HepG2 (cell line): ENCODE measurements at regions not wholly inside any gene's neighbourhood (a gene's known extent, or its start where the extent isn't known, plus 50 kb on each side); places are given as distances from the start of the nearest gene placed in this dataset.

ENCODE experiments used
- ATAC-seq: fragments of 200-7000 bp; cut with Tn5 transposase; 3 replicates; pipeline ENCODE4 v1.9.1; 2020; ENCODE audit warnings: mild to moderate bottlenecking, moderate library complexity
- BruUV-seq: library from RNA; stranded (reverse); fragments of 400-500 nt; replicated peaks from 2 replicates; lab custom pipeline; 2021; lab: Mats Ljungman, UMichigan
- CTCF ChIA-PET: fragments of 300-600 bp; formaldehyde crosslinking; extraction: SDS; loops from one replicate; lab custom pipeline; 2021; ENCODE audit warnings: low total read pairs, inconsistent platforms, low intra/inter-chr PET ratio; lab: Yijun Ruan, JAX
- POLR2A ChIA-PET: fragments of 350-600 bp; sonication (Branson Sonifier 250); formaldehyde crosslinking; loops from one replicate; lab custom pipeline; 2020; ENCODE audit warnings: antibody characterized with exemption, inconsistent platforms; lab: Yijun Ruan, JAX
- DNase-seq: peaks from one replicate; pipeline ENCODE4 v3.0.0-alpha.2; 2015; ENCODE audit warnings: low spot score
- FAIRE-seq: peaks from 3 replicates; lab custom pipeline; 2011; peaks lifted over from hg19 to GRCh38; lab: Jason Lieb, UNC
- H2AFZ ChIP-seq: one replicate; pipeline ENCODE4 v1.6.1; 2011; ENCODE audit warnings: low read length, inconsistent platforms
- H3K27ac ChIP-seq: fragments of 300-600 bp; 3 replicates; pipeline ENCODE4 v1.8.0; 2011; ENCODE audit warnings: mixed run types, mild to moderate bottlenecking, mixed read lengths, low read length, inconsistent platforms; ENCODE audit not compliant: insufficient read depth; ENCODE audit errors: extremely low read length
- H3K27me3 ChIP-seq, 2 experiments: fragments of 200-600 bp in 1 of 2; 2 replicates in 1 of 2; 3 replicates in 1 of 2; pipeline versions ENCODE4 v1.6.0 to v1.8.0; 2011; ENCODE audit warnings: low read length in 2 of 2, mild to moderate bottlenecking in 2 of 2, moderate library complexity in 2 of 2, inconsistent platforms in 1 of 2; ENCODE audit not compliant: insufficient read depth in 2 of 2, control insufficient read depth in 1 of 2
- H3K36me3 ChIP-seq, 2 experiments: fragments of 200-600 bp in 1 of 2; replicated peaks in 1 of 2; 2 replicates in 1 of 2; 3 replicates in 1 of 2; pipeline versions ENCODE4 v1.5.1 to v1.8.0; 2011; ENCODE audit warnings: low read length in 2 of 2, inconsistent platforms in 1 of 2; ENCODE audit not compliant: insufficient read depth in 2 of 2, control insufficient read depth in 1 of 2
- H3K4me1 ChIP-seq: 2 replicates; pipeline ENCODE4 v1.5.1; 2012; ENCODE audit warnings: low read length, inconsistent platforms; ENCODE audit not compliant: insufficient read depth
- H3K4me2 ChIP-seq: 2 replicates; pipeline ENCODE4 v1.6.0; 2011; ENCODE audit warnings: low read depth, low read length, inconsistent platforms
- H3K4me3 ChIP-seq, 3 experiments: fragments of 200-600 bp in 1 of 3; sonication (generic), shearing (Covaris generic) in 1 of 3; replicated peaks in 1 of 3; 2 replicates each; pipeline ENCODE4 v1.5.1; 2011 to 2016; ENCODE audit warnings: low read length in 3 of 3, inconsistent platforms in 2 of 3, low read depth in 2 of 3, mild to moderate bottlenecking in 2 of 3, control low read depth in 1 of 3, mixed read lengths in 1 of 3; ENCODE audit not compliant: insufficient read depth in 1 of 3
- H3K79me2 ChIP-seq: one replicate; pipeline ENCODE4 v1.6.1; 2011; ENCODE audit warnings: low read length, inconsistent platforms; ENCODE audit not compliant: insufficient read depth
- H3K9ac ChIP-seq: 2 replicates; pipeline ENCODE4 v1.6.0; 2011; ENCODE audit warnings: mild to moderate bottlenecking, low read depth, low read length, inconsistent platforms; ENCODE audit not compliant: insufficient read depth
- H3K9me3 ChIP-seq: 2 replicates; pipeline ENCODE4 v1.5.1; 2012; ENCODE audit warnings: mild to moderate bottlenecking, low read length
- H4K20me1 ChIP-seq: 2 replicates; pipeline ENCODE4 v1.6.0; 2011; ENCODE audit warnings: inconsistent platforms, mild to moderate bottlenecking, low read length, moderate library complexity; ENCODE audit not compliant: insufficient read depth
- ARNTL ChIP-seq: sonication (generic); formaldehyde crosslinking; IDR thresholded peaks from 2 replicates; pipeline ENCODE4 v1.4.0; 2020; ENCODE audit warnings: mild to moderate bottlenecking, missing genetic modification reagents
- ATF7-NPFF ChIP-seq: sonication (generic); formaldehyde crosslinking; IDR thresholded peaks from 2 replicates; pipeline ENCODE4 v1.8.1; 2023; ENCODE audit warnings: mild to moderate bottlenecking, low read depth, missing genetic modification reagents, moderate library complexity
- ELF3 ChIP-seq: IDR thresholded peaks from 2 replicates; pipeline ENCODE4 v1.6.1; 2016; ENCODE audit warnings: missing genetic modification reagents, missing compliant biosample characterization
- IRX3 ChIP-seq: sonication (generic); formaldehyde crosslinking; IDR thresholded peaks from 2 replicates; pipeline ENCODE4 v1.8.1; 2023; ENCODE audit warnings: mild to moderate bottlenecking, low read depth, missing genetic modification reagents, borderline replicate concordance
- NFAT5 ChIP-seq: sonication (generic); formaldehyde crosslinking; IDR thresholded peaks from 2 replicates; pipeline ENCODE4 v1.4.0; 2020; ENCODE audit warnings: missing genetic modification reagents
- NR2F1 ChIP-seq, 2 experiments: fragments of 450-650 bp in 1 of 2; formaldehyde crosslinking in 1 of 2; IDR thresholded peaks; 2 replicates each; pipeline versions ENCODE4 v1.5.0 to v1.6.1; 2016 to 2020; ENCODE audit warnings: mild to moderate bottlenecking in 1 of 2, missing compliant biosample characterization in 1 of 2, missing genetic modification reagents in 1 of 2, moderate library complexity in 1 of 2
- TMF1 ChIP-seq: sonication (generic); formaldehyde crosslinking; IDR thresholded peaks from 2 replicates; pipeline ENCODE4 v1.8.1; 2022; ENCODE audit warnings: low read depth, missing genetic modification reagents
- U2AF2 ChIP-seq: fragments of 200-400 bp; formaldehyde crosslinking; IDR thresholded peaks from 2 replicates; pipeline ENCODE4 v1.6.1; 2017; ENCODE audit warnings: low read depth, mild to moderate bottlenecking, low read length
- ZFYVE20 ChIP-seq: sonication (generic); formaldehyde crosslinking; IDR thresholded peaks from 2 replicates; pipeline ENCODE4 v1.8.0; 2023; ENCODE audit warnings: low read depth, mild to moderate bottlenecking, moderate library complexity, missing genetic modification reagents, borderline replicate concordance
- ZNF18 ChIP-seq: sonication (generic); formaldehyde crosslinking; IDR thresholded peaks from 2 replicates; pipeline ENCODE4 v1.8.0; 2022; ENCODE audit warnings: mild to moderate bottlenecking, missing genetic modification reagents; ENCODE audit not compliant: insufficient replicate concordance
- ZNF747 ChIP-seq: sonication (generic); formaldehyde crosslinking; IDR thresholded peaks from 2 replicates; pipeline ENCODE4 v1.8.1; 2023; ENCODE audit warnings: missing genetic modification reagents, mild to moderate bottlenecking, borderline replicate concordance
- ZNF776 ChIP-seq: sonication (generic); formaldehyde crosslinking; IDR thresholded peaks from 2 replicates; pipeline ENCODE4 v1.4.0; 2020; ENCODE audit warnings: mild to moderate bottlenecking, missing genetic modification reagents
- WGBS: methylation state at CpG from one replicate; pipeline ENCODE4 v1.1.6; 2017; ENCODE audit warnings: low lambda C conversion rate; 5-methylcytosine and 5-hydroxymethylcytosine counted together
- in situ Hi-C: cut with HindIII; loops from 2 replicates; pipeline ENCODE4 v1.10.0; 2017; ENCODE audit warnings: low pct_unique_long_range_greater_than_20kb; ENCODE audit not compliant: extremely low pct_ligation_motif_present
- intact Hi-C: fragments of 100-400 bp; cut with micrococcal nuclease; formaldehyde crosslinking; loops from one replicate; pipeline ENCODE4 v1.10.0; 2022; ENCODE audit not compliant: unreplicated experiment
- TF ChIP-seq, protein P1 (sequence below): IDR thresholded peaks from 2 replicates; pipeline ENCODE4 v1.6.1; 2012; ENCODE audit warnings: inconsistent platforms

DNA sequence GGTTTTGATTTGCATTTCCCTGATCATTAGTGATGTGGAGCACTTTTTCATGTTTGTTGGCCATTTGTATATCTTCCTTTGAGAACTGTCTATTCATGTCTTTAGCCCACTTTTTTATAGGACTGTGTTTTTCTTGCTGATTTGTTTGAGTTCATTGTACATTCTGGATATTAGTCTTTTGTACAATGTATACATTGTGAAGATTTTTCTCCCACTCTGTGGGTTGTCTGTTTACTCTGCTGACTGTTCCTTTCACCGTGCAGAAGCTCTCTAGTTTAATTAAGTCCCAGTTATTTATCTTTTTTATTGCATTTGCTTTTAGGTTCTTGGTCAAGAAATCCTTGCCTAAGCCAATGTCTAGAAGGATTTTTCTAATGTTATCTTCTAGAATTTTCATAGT is 91.1 kb upstream of the ATP11B start:
- H3K4me2 ChIP-seq: no peak overlapping the region
- POLR2A ChIA-PET: no interaction called here
- H4K20me1 ChIP-seq: no peaks in the 10 kb centered on the region
- no peak for TF ChIP-seq ZFYVE20
- TF ChIP-seq ZNF747 (CRISPR knock-in tag): no peak
- no peak for TF ChIP-seq U2AF2
- TF ChIP-seq, protein P1, sequence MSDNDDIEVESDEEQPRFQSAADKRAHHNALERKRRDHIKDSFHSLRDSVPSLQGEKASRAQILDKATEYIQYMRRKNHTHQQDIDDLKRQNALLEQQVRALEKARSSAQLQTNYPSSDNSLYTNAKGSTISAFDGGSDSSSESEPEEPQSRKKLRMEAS: no peak
- no peak for TF ChIP-seq ARNTL (CRISPR knock-in tag)
- TF ChIP-seq ELF3 (CRISPR knock-in tag): no peak
- no peak for TF ChIP-seq ZNF776 (CRISPR knock-in tag)
- TF ChIP-seq ATF7-NPFF (CRISPR knock-in tag): no peak
- in situ Hi-C loops: no loop called here
- WGBS: 0% methylated on average over 1 of the region's 1 CpG
- H2AFZ ChIP-seq: no peak overlapping the region
- no TSS peak for BruUV-seq
- no peaks in the 10 kb centered on the region for H3K36me3 ChIP-seq
- CTCF ChIA-PET: no interaction called here
- no peak overlapping the region for H3K27ac ChIP-seq
- H3K4me3 ChIP-seq: no peak overlapping the region
- no peaks in the 10 kb centered on the region for H3K79me2 ChIP-seq
- H3K9me3 ChIP-seq: no peaks in the 10 kb centered on the region
- no peaks in the 10 kb centered on the region; a peak in 1 of 5 replicates for H3K27me3 ChIP-seq
- no peak for FAIRE-seq
- DNase-seq: no peak
- intact Hi-C loops: no loop called here
- H3K4me1 ChIP-seq: 0 out of 2 replicates have a peak, but pooled peaks cover 11% of the 10 kb centered on the region
- ATAC-seq: no peak
- no peak overlapping the region for H3K9ac ChIP-seq

GRCh38 chr3:182703233-182703632 is 90.1 kb upstream of the ATP11B start:
- H3K9me3 ChIP-seq: no peaks in the 10 kb centered on the region
- DNase-seq: no peak
- in situ Hi-C loops: no loop called here
- no peak for TF ChIP-seq NFAT5 (CRISPR knock-in tag)
- no peak for TF ChIP-seq NR2F1 (CRISPR knock-in tag; IDR thresholded peaks at IDR 0.05)
- TF ChIP-seq IRX3 (CRISPR knock-in tag): no peak
- no peak for TF ChIP-seq ZNF18 (CRISPR knock-in tag)
- TF ChIP-seq TMF1: no peak

More at GRCh38 chr3:182703233-182703632, 90.1 kb upstream of the ATP11B start:
- H4K20me1 ChIP-seq: no peaks in the 10 kb centered on the region
- CTCF ChIA-PET: no interaction called here
- H3K27me3 ChIP-seq: no peaks in the 10 kb centered on the region; a peak in 1 of 5 replicates
- no peak for ATAC-seq
- H2AFZ ChIP-seq: no peak overlapping the region
- H3K36me3 ChIP-seq: no peaks in the 10 kb centered on the region
- H3K27ac ChIP-seq: no peak overlapping the region
- H3K4me3 ChIP-seq: no peak overlapping the region
- H3K9ac ChIP-seq: no peak overlapping the region
- intact Hi-C loops: no loop called here
- no TSS peak for BruUV-seq
- H3K4me2 ChIP-seq: no peak overlapping the region
- H3K4me1 ChIP-seq: 0 out of 2 replicates have a peak, but pooled peaks cover 11% of the 10 kb centered on the region
- 38% methylated on average over 1 of the region's 2 CpGs for WGBS
- FAIRE-seq: no peak
- POLR2A ChIA-PET: no interaction called here
- no peaks in the 10 kb centered on the region for H3K79me2 ChIP-seq
